ENCODE measurements at regions not wholly inside any gene's neighbourhood (a gene's known extent, or its start where the extent isn't known, plus 50 kb on each side); places are given as distances from the start of the nearest gene placed in this dataset.

- TF ChIP-seq, protein P1, sequence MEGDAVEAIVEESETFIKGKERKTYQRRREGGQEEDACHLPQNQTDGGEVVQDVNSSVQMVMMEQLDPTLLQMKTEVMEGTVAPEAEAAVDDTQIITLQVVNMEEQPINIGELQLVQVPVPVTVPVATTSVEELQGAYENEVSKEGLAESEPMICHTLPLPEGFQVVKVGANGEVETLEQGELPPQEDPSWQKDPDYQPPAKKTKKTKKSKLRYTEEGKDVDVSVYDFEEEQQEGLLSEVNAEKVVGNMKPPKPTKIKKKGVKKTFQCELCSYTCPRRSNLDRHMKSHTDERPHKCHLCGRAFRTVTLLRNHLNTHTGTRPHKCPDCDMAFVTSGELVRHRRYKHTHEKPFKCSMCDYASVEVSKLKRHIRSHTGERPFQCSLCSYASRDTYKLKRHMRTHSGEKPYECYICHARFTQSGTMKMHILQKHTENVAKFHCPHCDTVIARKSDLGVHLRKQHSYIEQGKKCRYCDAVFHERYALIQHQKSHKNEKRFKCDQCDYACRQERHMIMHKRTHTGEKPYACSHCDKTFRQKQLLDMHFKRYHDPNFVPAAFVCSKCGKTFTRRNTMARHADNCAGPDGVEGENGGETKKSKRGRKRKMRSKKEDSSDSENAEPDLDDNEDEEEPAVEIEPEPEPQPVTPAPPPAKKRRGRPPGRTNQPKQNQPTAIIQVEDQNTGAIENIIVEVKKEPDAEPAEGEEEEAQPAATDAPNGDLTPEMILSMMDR (IDR thresholded peaks at IDR 0.05): no peak
- TF ChIP-seq POLR2AphosphoS5 (IDR thresholded peaks at IDR 0.05) (no peak), POLR2A (IDR thresholded peaks at IDR 0.05) (no peak), EP300 (IDR thresholded peaks at IDR 0.05; ENCODE audit: low read depth) (no peak)
Measured at GRCh38 chr2:111643759-111644158, 240.2 kb downstream of the ANAPC1 start.
